Peyer's patch (tissue), 4 donors: ENCODE measurements at regions not wholly inside any gene's neighbourhood (a gene's known extent, or its start where the extent isn't known, plus 50 kb on each side); places are given as distances from the start of the nearest gene placed in this dataset.

ENCODE experiments used
- POLR2A ChIP-seq, 2 donors: fragments of 450-650 bp; IDR thresholded peaks; one replicate each; pipeline ENCODE4 v1.5.1; 2017; ENCODE audit warnings: antibody characterized with exemption in 2 of 2, mild to moderate bottlenecking in 2 of 2, moderate library complexity in 2 of 2
- TF ChIP-seq, protein P1 (sequence below), 6 experiments: fragments of 450-650 bp in 4 of 6; fragments of 200-600 bp in 2 of 6; sonication (generic) in 1 of 6; IDR thresholded peaks; one replicate each; pipeline ENCODE4 v1.5.1; 2017 to 2019; ENCODE audit warnings: antibody characterized with exemption in 6 of 6, mild to moderate bottlenecking in 3 of 6, moderate library complexity in 1 of 6

DNA sequence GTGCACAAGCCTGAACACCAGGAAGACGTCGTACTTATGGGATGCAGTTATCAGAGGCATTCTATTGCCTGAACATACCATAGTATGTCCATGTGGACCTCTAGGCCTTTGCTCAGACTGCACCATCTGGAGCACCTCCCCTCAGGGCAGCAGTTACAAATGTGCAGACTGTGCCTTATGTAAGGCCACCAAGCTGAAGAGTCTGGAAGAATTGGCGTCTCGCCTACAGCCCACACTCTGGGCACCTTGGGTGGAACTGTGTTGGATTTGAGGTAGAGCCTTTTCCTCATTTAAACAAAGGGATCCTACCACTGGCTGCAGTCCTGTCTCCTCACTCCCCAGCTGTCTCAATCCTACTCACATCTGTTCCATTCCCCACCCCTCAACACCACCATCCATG, 204.3 kb upstream of the FRMD6 start:
- TF ChIP-seq, protein P1, sequence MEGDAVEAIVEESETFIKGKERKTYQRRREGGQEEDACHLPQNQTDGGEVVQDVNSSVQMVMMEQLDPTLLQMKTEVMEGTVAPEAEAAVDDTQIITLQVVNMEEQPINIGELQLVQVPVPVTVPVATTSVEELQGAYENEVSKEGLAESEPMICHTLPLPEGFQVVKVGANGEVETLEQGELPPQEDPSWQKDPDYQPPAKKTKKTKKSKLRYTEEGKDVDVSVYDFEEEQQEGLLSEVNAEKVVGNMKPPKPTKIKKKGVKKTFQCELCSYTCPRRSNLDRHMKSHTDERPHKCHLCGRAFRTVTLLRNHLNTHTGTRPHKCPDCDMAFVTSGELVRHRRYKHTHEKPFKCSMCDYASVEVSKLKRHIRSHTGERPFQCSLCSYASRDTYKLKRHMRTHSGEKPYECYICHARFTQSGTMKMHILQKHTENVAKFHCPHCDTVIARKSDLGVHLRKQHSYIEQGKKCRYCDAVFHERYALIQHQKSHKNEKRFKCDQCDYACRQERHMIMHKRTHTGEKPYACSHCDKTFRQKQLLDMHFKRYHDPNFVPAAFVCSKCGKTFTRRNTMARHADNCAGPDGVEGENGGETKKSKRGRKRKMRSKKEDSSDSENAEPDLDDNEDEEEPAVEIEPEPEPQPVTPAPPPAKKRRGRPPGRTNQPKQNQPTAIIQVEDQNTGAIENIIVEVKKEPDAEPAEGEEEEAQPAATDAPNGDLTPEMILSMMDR (IDR thresholded peaks at IDR 0.05) = no peak
- TF ChIP-seq POLR2A (IDR thresholded peaks at IDR 0.05) = no peak
